Small intestine (tissue), 7 donors: ENCODE measurements at regions not wholly inside any gene's neighbourhood (a gene's known extent, or its start where the extent isn't known, plus 50 kb on each side); places are given as distances from the start of the nearest gene placed in this dataset.
"Not testable (repeated sequence)": the region's sequence is repeated elsewhere in the genome, so short reads cannot be mapped to it uniquely, and the experiment has no call there.

Experiments used
- DNase-seq, 2 donors: peaks; one replicate each; pipeline versions ENCODE4 v3.0.0 to v3.0.0-alpha.2; 2013
- FAIRE-seq: peaks from 2 replicates; lab custom pipeline; 2012; peaks lifted over from hg19 to GRCh38; lab: Jason Lieb, UNC
- H3K27ac ChIP-seq, 3 donors: one replicate each; pipeline ENCODE4 v1.5.1; 2013; ENCODE audit warnings: low read length in 2 of 3, mild to moderate bottlenecking in 2 of 3, control low read depth in 1 of 3, inconsistent platforms in 1 of 3, low read depth in 1 of 3, moderate library complexity in 1 of 3
- H3K27me3 ChIP-seq, 3 donors: one replicate each; pipeline ENCODE4 v1.6.1; 2013; ENCODE audit warnings: low read length in 3 of 3, inconsistent platforms in 1 of 3; ENCODE audit not compliant: control insufficient read depth in 3 of 3, insufficient read depth in 3 of 3
- H3K36me3 ChIP-seq, 3 donors: one replicate each; pipeline ENCODE4 v1.6.1; 2013; ENCODE audit warnings: low read length in 3 of 3, inconsistent platforms in 1 of 3, low read depth in 1 of 3, mild to moderate bottlenecking in 1 of 3, moderate library complexity in 1 of 3; ENCODE audit not compliant: control insufficient read depth in 3 of 3, insufficient read depth in 2 of 3
- H3K4me1 ChIP-seq, 3 donors: one replicate each; pipeline ENCODE4 v1.6.1; 2013; ENCODE audit warnings: low read length in 2 of 3, inconsistent platforms in 1 of 3, low read depth in 1 of 3, mild to moderate bottlenecking in 1 of 3, moderate library complexity in 1 of 3; ENCODE audit not compliant: control insufficient read depth in 3 of 3, insufficient read depth in 2 of 3
- H3K4me3 ChIP-seq, 3 donors: one replicate each; pipeline ENCODE4 v1.5.1; 2013; ENCODE audit warnings: low read length in 3 of 3, control low read depth in 1 of 3, inconsistent platforms in 1 of 3, low read depth in 1 of 3, mild to moderate bottlenecking in 1 of 3, moderate library complexity in 1 of 3
- H3K9me3 ChIP-seq, 2 donors: one replicate each; pipeline ENCODE4 v1.6.1; 2013; ENCODE audit warnings: low read depth in 1 of 2, low read length in 1 of 2; ENCODE audit not compliant: control insufficient read depth in 2 of 2, insufficient read depth in 1 of 2
- WGBS, 3 donors: extraction: QIAGEN DNeasy Blood & Tissue Kit; methylation state at CpG; one replicate each; pipeline ENCODE4 v1.1.7; 2013; 5-methylcytosine and 5-hydroxymethylcytosine counted together
- donor health status: healthy with polysubstance abuse.
- donor health status: control.
- donor health status: control.
- donor health status: Bipolar disorder and iron deficiency.
- donor health status: healthy.

DNA sequence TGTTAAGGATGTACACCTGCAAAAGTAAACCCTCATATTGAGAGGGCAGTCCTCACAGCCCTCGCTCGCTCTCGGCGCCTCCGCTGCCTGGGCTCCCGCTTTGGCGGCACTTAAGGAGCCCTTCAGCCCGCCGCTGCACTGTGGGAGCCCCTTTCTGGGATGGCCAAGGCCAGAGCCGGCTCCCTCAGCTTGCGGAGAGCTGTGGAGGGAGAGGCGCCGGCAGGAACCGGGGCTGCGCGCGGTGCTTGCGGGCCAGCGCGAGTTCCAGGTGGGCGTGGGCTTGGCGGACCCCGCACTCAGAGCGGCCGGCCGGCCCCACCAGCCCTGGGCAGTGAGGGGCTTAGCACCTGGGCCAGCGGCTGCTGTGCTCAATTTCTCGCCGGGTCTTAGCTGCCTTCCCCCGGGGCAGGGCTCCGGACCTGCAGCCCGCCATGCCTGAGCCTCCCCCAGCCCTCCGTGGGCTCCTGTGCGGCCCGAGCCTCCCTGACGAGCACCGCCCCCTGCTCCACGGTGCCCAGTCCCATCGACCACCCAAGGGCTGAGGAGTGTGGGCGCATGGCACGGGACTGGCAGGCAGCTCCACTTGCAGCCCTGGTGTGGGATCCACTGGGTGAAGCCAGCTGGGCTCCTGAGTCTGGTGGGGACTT lies 259.4 kb downstream of the KTN1 start:
- DNase-seq, H3K27me3 ChIP-seq, H3K4me3 ChIP-seq, H3K36me3 ChIP-seq, FAIRE-seq, H3K27ac ChIP-seq, H3K4me1 ChIP-seq, H3K9me3 ChIP-seq: not testable (repeated sequence)
- 87 to 95% (median 94%) methylated on average over 24 to 41 of the region's 41 CpGs for WGBS, 3 donors

- WGBS, 3 donors = 88 to 95% (median 92%) methylated on average over 6 of the region's 6 CpGs
- H3K9me3 ChIP-seq = peaks cover 0 to 10% of the 10 kb centered on the region in 2 donors
- no peaks in the 10 kb centered on the region for H3K27me3 ChIP-seq
- FAIRE-seq (no peak), DNase-seq (no peak)
- H3K4me1 ChIP-seq = peaks cover 0 to 7% (median 3%) of the 10 kb centered on the region in 3 donors
- H3K4me3 ChIP-seq = no peak overlapping the region
- H3K36me3 ChIP-seq = no peaks in the 10 kb centered on the region
- no peak overlapping the region for H3K27ac ChIP-seq
These were observed 260.8 kb downstream of the KTN1 start for GRCh38 chr14:55840821-55841220.

GRCh38 chr14:55841625-55842024 lies 261.6 kb downstream of the KTN1 start:
- no peak for FAIRE-seq
- DNase-seq = no peak
- no peak overlapping the region for H3K4me3 ChIP-seq
- H3K4me1 ChIP-seq = no peaks in the 10 kb centered on the region
- no peaks in the 10 kb centered on the region for H3K27me3 ChIP-seq
- H3K36me3 ChIP-seq = no peaks in the 10 kb centered on the region
- no peak overlapping the region for H3K27ac ChIP-seq
- WGBS, 3 donors = 76 to 83% (median 76%) methylated on average over 6 of the region's 6 CpGs
- peaks cover 0 to 15% of the 10 kb centered on the region in 2 donors for H3K9me3 ChIP-seq

DNA sequence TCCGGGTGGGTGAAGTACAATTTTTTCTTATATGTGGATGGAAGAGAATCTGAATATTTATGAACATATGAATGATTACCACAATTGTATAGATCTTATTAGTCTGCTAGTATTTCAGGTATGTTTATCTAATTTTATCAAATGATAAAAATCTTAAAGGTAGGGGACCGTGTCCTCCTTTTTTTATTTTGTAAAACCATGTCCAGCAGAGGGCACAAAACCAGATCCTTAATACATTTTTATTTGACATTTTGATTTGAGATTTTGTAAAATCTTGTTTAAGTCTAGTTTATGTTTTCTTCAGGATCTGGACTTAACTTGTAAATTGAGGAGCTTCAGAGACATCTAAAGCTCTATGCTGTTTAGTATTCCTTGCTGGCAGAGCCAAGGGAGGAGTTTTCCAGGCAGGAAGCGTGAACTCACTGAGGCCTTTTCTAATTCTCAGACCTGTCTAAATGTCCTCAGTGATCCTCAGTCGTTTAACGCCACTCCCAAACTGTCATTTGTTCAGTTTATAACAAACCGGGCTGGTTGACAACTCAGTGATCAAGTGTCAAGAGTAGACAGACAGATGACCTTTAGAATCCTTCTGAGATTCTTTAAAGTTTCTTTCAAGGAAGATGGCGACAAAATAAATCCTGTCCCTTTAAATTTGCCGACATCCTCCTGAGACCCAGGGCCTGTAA lies 263.9 kb downstream of the KTN1 start:
- Histone ChIP-seq H3K27ac (no peak overlapping the region), H3K27me3 (no peaks in the 10 kb centered on the region), H3K9me3 (peaks cover 0 to 15% of the 10 kb centered on the region in 2 donors), H3K4me3 (no peak overlapping the region), H3K36me3 (no peaks in the 10 kb centered on the region), H3K4me1 (no peaks in the 10 kb centered on the region)
- FAIRE-seq = no peak
- WGBS, 3 donors = 50 to 52% (median 51%) methylated on average over 8 of the region's 8 CpGs
- no peak for DNase-seq

GRCh38 chr14:55845963-55846825 lies 266.2 kb downstream of the KTN1 start:
- FAIRE-seq = no peak
- H3K9me3 ChIP-seq = peaks cover 0 to 15% of the 10 kb centered on the region in 2 donors
- H3K27ac ChIP-seq = peak overlapping the region in 1 of 3 donors; percentile 11
- no peaks in the 10 kb centered on the region for H3K36me3 ChIP-seq
- no peak for DNase-seq
- H3K4me3 ChIP-seq = no peak overlapping the region
- no peaks in the 10 kb centered on the region for H3K4me1 ChIP-seq
- 73 to 81% (median 77%) methylated on average over 9 of the region's 9 CpGs for WGBS, 3 donors
- no peaks in the 10 kb centered on the region for H3K27me3 ChIP-seq

- 46 to 51% (median 46%) methylated on average over 2 of the region's 2 CpGs for WGBS, 3 donors
- H3K27ac ChIP-seq = peak overlapping the region in 1 of 3 donors; percentile 29
- no peak for DNase-seq
- H3K36me3 ChIP-seq = no peaks in the 10 kb centered on the region
- no peak overlapping the region for H3K4me3 ChIP-seq
- no peaks in the 10 kb centered on the region for H3K4me1 ChIP-seq
- no peaks in the 10 kb centered on the region for H3K27me3 ChIP-seq
- FAIRE-seq = no peak
- peaks cover 0 to 15% of the 10 kb centered on the region in 2 donors for H3K9me3 ChIP-seq
These were observed 266.9 kb downstream of the KTN1 start for GRCh38 chr14:55846826-55847446.

GRCh38 chr14:55847766-55848165 lies 267.8 kb downstream of the KTN1 start:
- WGBS, 3 donors = 31 to 44% (median 34%) methylated on average over 3 of the region's 3 CpGs
- no peak overlapping the region for H3K4me3 ChIP-seq
- peaks cover 0 to 17% of the 10 kb centered on the region in 2 donors for H3K9me3 ChIP-seq
- no peak overlapping the region for H3K27ac ChIP-seq
- peak in 1 of 2 donors; percentile 20 for DNase-seq
- H3K4me1 ChIP-seq = no peaks in the 10 kb centered on the region
- no peaks in the 10 kb centered on the region for H3K27me3 ChIP-seq
- no peaks in the 10 kb centered on the region for H3K36me3 ChIP-seq
- FAIRE-seq = no peak

GRCh38 chr14:55848964-55849363 lies 269.0 kb downstream of the KTN1 start:
- H3K4me1 ChIP-seq = no peaks in the 10 kb centered on the region
- no peak overlapping the region for H3K4me3 ChIP-seq
- no peak for FAIRE-seq

More at GRCh38 chr14:55848964-55849363, 269.0 kb downstream of the KTN1 start:
- Histone ChIP-seq H3K9me3 (peaks cover 0 to 17% of the 10 kb centered on the region in 2 donors), H3K27me3 (no peaks in the 10 kb centered on the region), H3K36me3 (no peaks in the 10 kb centered on the region), H3K27ac (no peak overlapping the region)
- no peak for DNase-seq
